Endothelial cell of umbilical vein (primary cell): ENCODE measurements at regions not wholly inside any gene's neighbourhood (a gene's known extent, or its start where the extent isn't known, plus 50 kb on each side); places are given as distances from the start of the nearest gene placed in this dataset.

Source experiments
- BruUV-seq: library from RNA; stranded (reverse); fragments of 400-500 nt; replicated peaks from 2 replicates; lab custom pipeline; 2021; lab: Mats Ljungman, UMichigan
- CTCF ChIA-PET: fragments of 300-600, 350-600 bp; sonication (Branson Sonifier 250); formaldehyde crosslinking; loops from one replicate; lab custom pipeline; 2021; ENCODE audit warnings: antibody characterized with exemption, inconsistent platforms; lab: Charles Lee
- POLR2A ChIA-PET: fragments of 300-600, 350-600 bp; sonication (Branson Sonifier 250); formaldehyde crosslinking; loops from one replicate; lab custom pipeline; 2021; ENCODE audit warnings: antibody characterized with exemption, inconsistent platforms; lab: Charles Lee
- DNase-seq: peaks from one replicate; pipeline ENCODE4 v3.0.0-alpha.2; 2011; ENCODE audit warnings: low read depth, low spot score
- FAIRE-seq: peaks from 2 replicates; lab custom pipeline; 2011; peaks lifted over from hg19 to GRCh38; lab: Jason Lieb, UNC
- H2AFZ ChIP-seq: 2 replicates; pipeline ENCODE4 v1.6.0; 2012; ENCODE audit warnings: low read depth, low read length, control low read depth, inconsistent platforms
- H3K27ac ChIP-seq: 2 replicates; pipeline ENCODE4 v1.5.1; 2011; ENCODE audit warnings: low read depth, mild to moderate bottlenecking, control low read depth, low read length, moderate library complexity; ENCODE audit not compliant: insufficient read depth
- H3K27me3 ChIP-seq, 2 experiments: 2 replicates each; pipeline versions ENCODE4 v1.6.0 to v1.6.1; 2011; ENCODE audit warnings: low read length in 2 of 2, mixed read lengths in 1 of 2; ENCODE audit not compliant: control insufficient read depth in 2 of 2, insufficient read depth in 2 of 2
- H3K36me3 ChIP-seq, 2 experiments: 2 replicates in 1 of 2; 3 replicates in 1 of 2; pipeline ENCODE4 v1.5.1; 2011; ENCODE audit warnings: low read length in 2 of 2, mild to moderate bottlenecking in 1 of 2, moderate library complexity in 1 of 2; ENCODE audit not compliant: control insufficient read depth in 2 of 2, insufficient read depth in 2 of 2; ENCODE audit errors: extremely low read depth in 1 of 2
- H3K4me1 ChIP-seq: 3 replicates; pipeline ENCODE4 v1.5.1; 2011; ENCODE audit warnings: mild to moderate bottlenecking, low read length; ENCODE audit not compliant: control insufficient read depth, insufficient read depth; ENCODE audit errors: extremely low read depth
- H3K4me2 ChIP-seq: 2 replicates; pipeline ENCODE4 v1.6.1; 2011; ENCODE audit warnings: low read length, control low read depth, mixed read lengths; ENCODE audit not compliant: insufficient read depth
- H3K4me3 ChIP-seq, 3 experiments: fragments of 200-600 bp in 1 of 3; sonication (generic), shearing (Covaris generic) in 1 of 3; replicated peaks in 1 of 3; 2 replicates each; pipeline ENCODE4 v1.5.1; 2011 to 2016; ENCODE audit warnings: control low read depth in 3 of 3, low read length in 3 of 3, mild to moderate bottlenecking in 2 of 3, inconsistent platforms in 1 of 3, low read depth in 1 of 3, moderate library complexity in 1 of 3; ENCODE audit not compliant: insufficient read depth in 1 of 3
- H3K79me2 ChIP-seq: 2 replicates; pipeline ENCODE4 v1.6.0; 2012; ENCODE audit warnings: low read length, inconsistent platforms; ENCODE audit not compliant: control insufficient read depth, insufficient read depth
- H3K9ac ChIP-seq: replicated peaks from 2 replicates; pipeline ENCODE3; 2011; ENCODE audit warnings: low read length, control low read depth; ENCODE audit not compliant: insufficient read depth; ENCODE audit errors: extremely low read depth
- H3K9me1 ChIP-seq: replicated peaks from 3 replicates; pipeline ENCODE4 v1.6.0; 2011; ENCODE audit warnings: mild to moderate bottlenecking, low read length; ENCODE audit not compliant: control insufficient read depth, insufficient read depth; ENCODE audit errors: extremely low read depth
- H3K9me3 ChIP-seq: replicated peaks from 2 replicates; pipeline ENCODE4 v1.5.1; 2012; ENCODE audit warnings: low read length, inconsistent platforms; ENCODE audit not compliant: control insufficient read depth, insufficient read depth
- H4K20me1 ChIP-seq: replicated peaks from 2 replicates; pipeline ENCODE3; 2011; ENCODE audit warnings: mild to moderate bottlenecking, low read length; ENCODE audit not compliant: control insufficient read depth, insufficient read depth; ENCODE audit errors: extremely low read depth
- CTCF ChIP-seq, 2 donors: IDR thresholded peaks; 1 replicate in 1 of 2; 2 replicates in 1 of 2; pipeline ENCODE4 v1.5.1; 2011; ENCODE audit warnings: low read length in 2 of 2, mild to moderate bottlenecking in 2 of 2, moderate library complexity in 2 of 2, control low read depth in 1 of 2, inconsistent platforms in 1 of 2, low read depth in 1 of 2; ENCODE audit not compliant: insufficient read depth in 1 of 2; ENCODE audit errors: extremely low read depth in 1 of 2
- EZH2 ChIP-seq: IDR thresholded peaks from 2 replicates; pipeline ENCODE4 v1.6.1; 2012; ENCODE audit warnings: borderline replicate concordance, low read depth, mild to moderate bottlenecking, moderate library complexity, low read length, inconsistent platforms; ENCODE audit not compliant: severe bottlenecking
- FOS ChIP-seq: IDR thresholded peaks from 2 replicates; pipeline ENCODE4 v1.6.1; 2011; ENCODE audit warnings: mild to moderate bottlenecking, low read length, moderate library complexity, borderline replicate concordance; ENCODE audit not compliant: insufficient read depth
- GATA2 ChIP-seq: IDR thresholded peaks from 2 replicates; pipeline ENCODE4 v1.7.0; 2011; ENCODE audit warnings: low read depth, mild to moderate bottlenecking, moderate library complexity, mixed read lengths, low read length; ENCODE audit not compliant: insufficient read length, insufficient read depth
- JUN ChIP-seq: IDR thresholded peaks from 2 replicates; pipeline ENCODE4 v1.6.1; 2011; ENCODE audit warnings: borderline replicate concordance, low read depth; ENCODE audit not compliant: insufficient read length, insufficient read depth
- MAX ChIP-seq: IDR thresholded peaks from 2 replicates; pipeline ENCODE4 v1.6.1; 2011; ENCODE audit not compliant: insufficient read depth, insufficient read length
- MYC ChIP-seq: IDR thresholded peaks from one replicate; pipeline ENCODE4 v1.6.1; 2011; ENCODE audit warnings: mild to moderate bottlenecking, low read depth, low read length
- POLR2A ChIP-seq: IDR thresholded peaks from 2 replicates; pipeline ENCODE4 v1.6.1; 2012; ENCODE audit warnings: low read depth, mild to moderate bottlenecking, control low read depth, low read length
- POLR2AphosphoS5 ChIP-seq: IDR thresholded peaks from 2 replicates; pipeline ENCODE4 v1.6.1; 2012; ENCODE audit warnings: low read depth, mild to moderate bottlenecking, control low read depth, low read length, moderate library complexity; ENCODE audit not compliant: insufficient read depth
- dilution Hi-C: fragments of 300-500 bp; cut with MboI; formaldehyde crosslinking; loops from one replicate; pipeline ENCODE4 v1.15.0; 2019; ENCODE audit warnings: low sequenced_read_pairs; ENCODE audit not compliant: extremely low pct_ligation_motif_present
- intact Hi-C: fragments of 100-400 bp; cut with micrococcal nuclease; formaldehyde crosslinking; loops from one replicate; pipeline ENCODE4 v1.10.0; 2022

- Histone ChIP-seq H3K9me1 (no peaks in the 10 kb centered on the region), H3K79me2 (no peaks in the 10 kb centered on the region), H3K4me3 (no peak overlapping the region), H3K27ac (no peak overlapping the region), H2AFZ (no peak overlapping the region), H3K9ac (no peak overlapping the region), H3K36me3 (no peaks in the 10 kb centered on the region), H3K27me3 (peaks cover 2 to 11% of the 10 kb centered on the region in 2 experiments), H3K9me3 (no peaks in the 10 kb centered on the region), H4K20me1 (no peaks in the 10 kb centered on the region), H3K4me1 (peaks cover 2% of the 10 kb centered on the region), H3K4me2 (no peak overlapping the region)
- BruUV-seq: no TSS peak
- FAIRE-seq (no peak), DNase-seq (no peak)
- intact Hi-C loops (no loop called here), dilution Hi-C loops (no loop called here)
- CTCF ChIA-PET: no interaction called here
- TF ChIP-seq GATA2 (no peak), JUN (no peak), POLR2AphosphoS5 (no peak), CTCF (IDR thresholded peaks at IDR 0.05; ENCODE audit: extremely low read depth in 1 of 2, insufficient read depth in 1 of 2, low read depth in 1 of 2, low read length in 2 of 2) (no peak), EZH2 (no peak), MYC (no peak), POLR2A (no peak), MAX (no peak), FOS (no peak)
- POLR2A ChIA-PET: no interaction called here
Measured at GRCh38 chr14:53328841-53329240, 175.7 kb upstream of the DDHD1 start.
